ENCODE measurements at regions not wholly inside any gene's neighbourhood (a gene's known extent, or its start where the extent isn't known, plus 50 kb on each side); places are given as distances from the start of the nearest gene placed in this dataset.

DNA sequence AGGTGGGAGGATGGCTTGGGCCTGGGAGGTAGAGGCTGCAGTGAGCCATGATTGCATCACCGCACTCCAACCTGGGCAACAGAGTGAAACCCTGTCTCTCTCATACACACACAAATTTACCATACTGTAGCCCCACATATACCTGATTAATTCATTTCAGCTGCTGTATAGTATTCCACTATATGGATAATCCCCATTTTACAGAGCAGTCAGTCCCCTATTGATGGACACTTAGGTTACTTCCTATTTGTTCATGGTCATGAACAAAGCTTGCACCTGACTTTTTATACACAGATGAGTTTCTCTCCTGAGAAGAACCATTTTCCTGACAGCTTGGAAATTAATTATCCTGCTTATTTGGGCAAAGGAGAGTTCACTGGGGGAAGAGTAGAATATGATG is 59.2 kb downstream of the EMX2 start:
- no peak overlapping the region for H3K4me3 ChIP-seq (ENCODE audit: low read length)
- TF ChIP-seq, protein P1, sequence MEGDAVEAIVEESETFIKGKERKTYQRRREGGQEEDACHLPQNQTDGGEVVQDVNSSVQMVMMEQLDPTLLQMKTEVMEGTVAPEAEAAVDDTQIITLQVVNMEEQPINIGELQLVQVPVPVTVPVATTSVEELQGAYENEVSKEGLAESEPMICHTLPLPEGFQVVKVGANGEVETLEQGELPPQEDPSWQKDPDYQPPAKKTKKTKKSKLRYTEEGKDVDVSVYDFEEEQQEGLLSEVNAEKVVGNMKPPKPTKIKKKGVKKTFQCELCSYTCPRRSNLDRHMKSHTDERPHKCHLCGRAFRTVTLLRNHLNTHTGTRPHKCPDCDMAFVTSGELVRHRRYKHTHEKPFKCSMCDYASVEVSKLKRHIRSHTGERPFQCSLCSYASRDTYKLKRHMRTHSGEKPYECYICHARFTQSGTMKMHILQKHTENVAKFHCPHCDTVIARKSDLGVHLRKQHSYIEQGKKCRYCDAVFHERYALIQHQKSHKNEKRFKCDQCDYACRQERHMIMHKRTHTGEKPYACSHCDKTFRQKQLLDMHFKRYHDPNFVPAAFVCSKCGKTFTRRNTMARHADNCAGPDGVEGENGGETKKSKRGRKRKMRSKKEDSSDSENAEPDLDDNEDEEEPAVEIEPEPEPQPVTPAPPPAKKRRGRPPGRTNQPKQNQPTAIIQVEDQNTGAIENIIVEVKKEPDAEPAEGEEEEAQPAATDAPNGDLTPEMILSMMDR (conservative IDR thresholded peaks at IDR 0.05; ENCODE audit: low read depth, low read length): no peak
- DNase-seq (ENCODE audit: low read depth): no peak

DNA sequence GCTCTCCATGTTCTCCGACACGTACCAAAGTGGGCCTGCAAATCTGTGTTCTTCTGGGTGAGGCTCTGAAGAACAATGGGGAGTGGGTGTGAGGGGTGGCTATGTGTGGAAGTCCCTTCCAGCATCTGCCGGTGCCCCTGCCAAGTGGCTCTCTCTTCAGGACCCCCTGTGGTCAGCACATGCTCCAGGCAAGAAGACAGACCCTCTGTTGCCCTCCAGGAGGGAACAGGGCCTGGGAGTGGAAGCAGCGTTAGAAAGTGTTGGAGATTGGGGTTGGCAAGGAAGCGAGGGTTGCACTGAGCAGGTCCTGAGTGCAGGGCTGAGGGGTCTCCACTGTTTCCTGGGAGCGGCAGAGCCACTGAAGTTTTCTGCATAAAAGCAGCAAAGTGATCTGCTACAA is 60.5 kb downstream of the EMX2 start:
- TF ChIP-seq, protein P1 (conservative IDR thresholded peaks at IDR 0.05; ENCODE audit: low read depth, low read length): no peak
- no peak for DNase-seq (ENCODE audit: low read depth)
- H3K4me3 ChIP-seq (ENCODE audit: low read length): no peak overlapping the region

DNA sequence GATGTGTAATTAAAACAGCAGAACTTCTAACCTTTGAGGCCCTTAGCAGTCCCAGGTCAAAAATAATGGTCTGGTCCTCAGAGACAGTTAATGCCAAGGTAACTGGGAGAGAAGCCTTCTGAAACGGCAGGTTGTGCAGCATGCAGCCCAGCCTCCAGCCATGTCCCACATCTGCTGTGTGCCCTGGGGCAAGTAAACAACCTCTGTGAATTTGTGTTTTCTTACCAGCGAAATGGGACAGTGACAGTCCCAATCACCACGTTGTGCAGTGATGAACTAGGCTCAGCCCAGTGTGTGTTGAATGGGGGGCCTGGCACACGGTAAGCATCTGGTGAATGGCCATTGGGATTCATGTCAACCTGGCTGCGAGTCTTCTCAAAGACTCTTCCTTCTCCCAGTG is 61.2 kb downstream of the EMX2 start:
- no peak overlapping the region for H3K4me3 ChIP-seq (ENCODE audit: low read length)
- TF ChIP-seq, protein P1 (conservative IDR thresholded peaks at IDR 0.05; ENCODE audit: low read depth, low read length): no peak
- DNase-seq (ENCODE audit: low read depth): no peak

DNA sequence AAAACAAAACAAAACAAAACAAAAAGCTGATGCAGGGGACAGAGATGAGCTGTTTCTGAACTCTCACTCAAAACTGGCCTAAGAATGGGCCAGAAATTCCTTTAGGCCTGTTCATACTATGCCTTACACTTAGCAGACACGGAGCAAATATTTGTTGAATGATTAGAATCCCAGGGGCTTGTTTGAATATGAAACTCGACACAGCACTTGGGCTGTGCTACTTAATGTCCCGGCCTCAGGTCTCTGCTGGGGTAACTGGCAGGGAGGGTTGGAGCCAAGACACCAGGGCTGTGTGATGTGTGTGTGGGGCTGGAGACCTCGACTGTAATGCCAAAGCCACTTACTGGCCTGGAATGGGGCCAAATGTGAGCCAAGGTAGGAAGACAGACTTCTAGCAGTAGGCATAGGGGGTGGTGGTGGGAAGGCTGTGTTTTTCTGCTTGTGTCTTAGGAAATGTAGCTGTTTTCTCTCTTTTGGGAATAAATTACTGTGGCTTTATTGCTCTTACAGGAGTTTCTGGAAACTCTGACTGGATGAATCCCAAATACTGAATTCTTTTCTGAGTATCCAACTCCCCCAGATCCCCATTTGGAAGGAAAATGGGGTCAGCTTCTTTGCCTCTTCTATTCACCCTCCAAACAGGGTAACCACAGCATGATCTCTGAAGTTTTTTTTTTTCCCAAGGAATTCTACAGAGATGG is 66.7 kb downstream of the EMX2 start:
- H3K4me3 ChIP-seq (ENCODE audit: low read length): no peak overlapping the region
- no peak for DNase-seq (ENCODE audit: low read depth)
- TF ChIP-seq, protein P1 (conservative IDR thresholded peaks at IDR 0.05; ENCODE audit: low read depth, low read length): no peak

DNA sequence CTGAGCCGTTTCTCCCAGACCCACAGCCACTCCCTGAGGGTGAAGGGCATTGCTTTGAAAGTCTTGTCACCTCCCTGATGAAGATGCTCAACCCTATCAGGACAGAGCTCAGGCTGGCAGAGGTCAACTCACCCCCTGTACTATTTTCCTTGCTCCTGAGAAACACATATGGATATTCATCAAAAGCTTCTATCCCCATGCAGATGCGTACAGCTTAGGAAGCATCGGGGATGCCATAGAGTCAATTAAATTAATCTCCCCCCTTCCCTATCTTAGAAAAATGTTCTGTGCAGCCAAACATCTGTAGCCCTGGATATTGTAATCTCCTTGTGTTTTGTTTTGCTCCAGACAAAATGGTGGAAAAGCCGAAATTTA is 67.2 kb downstream of the EMX2 start:
- no peak for DNase-seq (ENCODE audit: low read depth)
- TF ChIP-seq, protein P1 (conservative IDR thresholded peaks at IDR 0.05; ENCODE audit: low read depth, low read length): no peak
- H3K4me3 ChIP-seq (ENCODE audit: low read length): no peak overlapping the region

DNA sequence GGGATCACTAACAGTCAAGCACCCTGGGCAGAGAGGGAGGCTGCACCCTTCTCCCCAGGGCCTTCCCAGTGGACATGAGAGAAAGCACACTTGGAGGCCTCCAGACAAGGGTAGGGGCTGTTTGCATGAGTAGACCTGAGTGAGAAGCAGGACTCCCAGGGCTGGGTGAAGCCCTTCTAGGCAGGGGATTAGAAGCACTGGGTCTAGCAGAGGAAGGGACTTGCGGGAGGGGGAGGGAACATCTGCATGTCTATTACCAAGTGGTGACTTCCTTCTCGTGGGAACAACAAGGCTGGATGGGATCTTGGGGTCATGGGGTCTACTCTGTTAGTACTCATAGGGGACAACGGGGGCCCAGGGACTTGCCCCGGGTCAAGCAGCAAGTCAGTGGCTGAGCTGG is 67.8 kb downstream of the EMX2 start:
- no peak for DNase-seq (ENCODE audit: low read depth)
- TF ChIP-seq, protein P1 (conservative IDR thresholded peaks at IDR 0.05; ENCODE audit: low read depth, low read length): no peak
- H3K4me3 ChIP-seq (ENCODE audit: low read length): no peak overlapping the region

DNA sequence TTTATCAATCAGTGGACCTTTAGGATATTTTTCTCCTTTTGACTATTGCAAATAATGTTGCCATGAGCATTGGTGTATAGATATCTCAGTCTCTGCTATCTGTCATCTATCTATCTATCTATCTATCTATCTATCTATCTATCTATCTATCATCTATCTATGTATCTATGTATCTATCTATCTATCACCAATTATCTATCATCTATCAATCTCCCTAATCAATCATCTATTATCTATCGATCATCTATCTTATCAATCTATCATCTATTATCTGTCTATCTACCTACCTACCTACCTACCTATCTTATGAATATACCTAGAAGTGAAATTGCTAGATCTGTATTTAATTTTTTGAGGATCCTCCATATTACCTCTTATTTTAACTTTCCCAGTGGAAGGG is 69.6 kb downstream of the EMX2 start:
- no peak overlapping the region for H3K4me3 ChIP-seq (ENCODE audit: low read length)
- no peak for DNase-seq (ENCODE audit: low read depth)
- TF ChIP-seq, protein P1 (conservative IDR thresholded peaks at IDR 0.05; ENCODE audit: low read depth, low read length): no peak

Data from retinal pigment epithelial cell (primary cell).